Heart right ventricle (tissue), 16 donors: ENCODE measurements at regions not wholly inside any gene's neighbourhood (a gene's known extent, or its start where the extent isn't known, plus 50 kb on each side); places are given as distances from the start of the nearest gene placed in this dataset.

Experiments used
- ATAC-seq, 8 donors: fragments of 200-7000 bp; cut with Tn5 transposase; one replicate each; pipeline ENCODE4 v1.9.1; 2020; ENCODE audit warnings: mild to moderate bottlenecking in 8 of 8, moderate library complexity in 8 of 8, moderate number of reproducible peaks in 1 of 8
- DNase-seq, 2 donors: peaks; one replicate each; pipeline ENCODE4 v3.0.0-alpha.2; 2020
- H3K27ac ChIP-seq, 10 donors: fragments of 200-600 bp; sonication (generic) in 2 of 10; one replicate each; pipeline versions ENCODE4 v1.5.0 to v1.8.0; 2020 to 2022; ENCODE audit warnings: mild to moderate bottlenecking in 3 of 10
- H3K27me3 ChIP-seq, 7 donors: fragments of 200-600 bp; one replicate each; pipeline ENCODE4 v1.8.0; 2021 to 2022; ENCODE audit warnings: mild to moderate bottlenecking in 2 of 7
- H3K36me3 ChIP-seq, 9 donors: fragments of 200-600 bp; sonication (generic) in 1 of 9; one replicate each; pipeline versions ENCODE4 v1.5.0 to v1.8.0; 2020 to 2022; ENCODE audit warnings: mild to moderate bottlenecking in 2 of 9
- H3K4me1 ChIP-seq, 9 donors: fragments of 200-600 bp; sonication (generic) in 1 of 9; one replicate each; pipeline versions ENCODE4 v1.5.0 to v1.8.0; 2020 to 2022; ENCODE audit warnings: mild to moderate bottlenecking in 4 of 9
- H3K4me3 ChIP-seq, 10 donors: fragments of 200-600 bp; sonication (generic) in 2 of 10; one replicate each; pipeline versions ENCODE4 v1.5.0 to v1.8.0; 2020 to 2022; ENCODE audit warnings: mild to moderate bottlenecking in 7 of 10, moderate library complexity in 2 of 10
- H3K9me3 ChIP-seq, 11 donors: fragments of 200-600 bp in 10 of 11; sonication (generic) in 2 of 11; one replicate each; pipeline versions ENCODE4 v1.5.0 to v1.8.0; 2013 to 2022; ENCODE audit warnings: mild to moderate bottlenecking in 2 of 11, control low read depth in 1 of 11, moderate library complexity in 1 of 11
- CTCF ChIP-seq, 9 donors: fragments of 200-600 bp; sonication (generic) in 2 of 9; IDR thresholded peaks; one replicate each; pipeline versions ENCODE4 v1.5.0 to v1.8.0; 2021 to 2022; ENCODE audit warnings: antibody characterized with exemption in 9 of 9, mild to moderate bottlenecking in 5 of 9, moderate library complexity in 1 of 9
- WGBS, 2 donors: extraction: QIAGEN DNeasy Blood & Tissue Kit; methylation state at CpG; one replicate each; pipeline ENCODE4 v1.1.7; 2013; ENCODE audit warnings: inconsistent platforms in 1 of 2; 5-methylcytosine and 5-hydroxymethylcytosine counted together
- intact Hi-C, 10 donors: fragments of 100-400 bp; cut with DNase I; formaldehyde crosslinking; loops; one replicate each; pipeline versions ENCODE4 v1.11.1 to v1.14.2; 2022
- donor health status: Arrhythmogenic right ventricular cardiomyopathy.
- donor health status: ischemic (EF 13 %, LVEDD 7.1; RV severe dilation, severe dysfunction).
- donor health status: healthy with polysubstance abuse.
- donor health status: DM: no; HTN: yes; CAD: no.
- donor health status: DM: no; HTN: no; CAD: no.
- donor health status: ischemic (EF 25% LVEDD 6.9; RV normal size, moderate dysfunction).
- donor health status: ischemic (EF 25% LVEDD 5.7; RV mildly dilated, moderate dysfunction).
- donor health status: healthy.
- donor health status: DM: yes; HTN: yes; CAD: no.
- donor health status: Ischemic cardiomyopathy.
- donor health status: ischemic (EF 35%, LVEDD 5.7; RV mildly dilated, moderate dysfunction).
- donor health status: nonischemic (EF 11% LVEDD 7.7; RV severe dilation, severe dysfunction).
- donor health status: DM: yes; HTN: yes; CAD: no.
- donor health status: PGD.
- donor health status: ischemic (EF 29% LVEDD 5.4; RV normal size, mild dysfunction).
- donor health status: nonischemic (EF 23%, LVEDD 6.1; RV moderate dilation, normal function).

- Histone ChIP-seq H3K4me3 (no peak overlapping the region), H3K27ac (peak overlapping the region in 1 of 10 donors; percentile 6), H3K36me3 (no peaks in the 10 kb centered on the region), H3K9me3 (no peaks in the 10 kb centered on the region), H3K27me3 (no peaks in the 10 kb centered on the region), H3K4me1 (peaks cover 0 to 23% (median 0%) of the 10 kb centered on the region in 9 donors)
- intact Hi-C loops, result loop anchor here in 1 of 10 donors (5.0 kb wide), 1 partner anchor 66 kb away; the partner anchor contains the start of gene SELENOP
- no peak for TF ChIP-seq CTCF (IDR thresholded peaks at IDR 0.05)
- no peak for ATAC-seq
- no peak for DNase-seq
Measured at GRCh38 chr5:42878041-42878440, 66.3 kb upstream of the SELENOP start.

GRCh38 chr5:42877431-42877830 lies 65.7 kb upstream of the SELENOP start:
- intact Hi-C loops, result loop anchor here in 1 of 10 donors (5.0 kb wide), 1 partner anchor 65 kb away; the partner anchor contains the start of gene SELENOP
- no peak for TF ChIP-seq CTCF (IDR thresholded peaks at IDR 0.05)
- Histone ChIP-seq H3K9me3 (no peaks in the 10 kb centered on the region), H3K27ac (no peak overlapping the region), H3K27me3 (no peaks in the 10 kb centered on the region), H3K36me3 (no peaks in the 10 kb centered on the region), H3K4me1 (peaks cover 0 to 23% (median 0%) of the 10 kb centered on the region in 9 donors), H3K4me3 (no peak overlapping the region)
- 75 to 86% methylated on average over 2 of the region's 2 CpGs for WGBS, 2 donors
- no peak for DNase-seq
- ATAC-seq, result no peak

- Histone ChIP-seq H3K27me3 (no peaks in the 10 kb centered on the region), H3K9me3 (no peaks in the 10 kb centered on the region), H3K36me3 (no peaks in the 10 kb centered on the region), H3K4me1 (peaks cover 0 to 22% (median 0%) of the 10 kb centered on the region in 9 donors), H3K4me3 (peak overlapping the region in 4 of 10 donors; percentile 4 to 42 (median 25)), H3K27ac (peak overlapping the region in 3 of 10 donors; percentile 32 to 45 (median 38))
- no peak for DNase-seq
- intact Hi-C loops, result loop anchor here in 1 of 10 donors (5.0 kb wide), 1 partner anchor 64 kb away; the partner anchor contains the start of gene SELENOP
- WGBS, 2 donors, result 40 to 53% methylated on average over 4 of the region's 4 CpGs
- no peak for ATAC-seq
- TF ChIP-seq CTCF (IDR thresholded peaks at IDR 0.05), result no peak
Measured at GRCh38 chr5:42876375-42876844, 64.7 kb upstream of the SELENOP start.

GRCh38 chr5:42875785-42876374 lies 64.2 kb upstream of the SELENOP start:
- H3K4me1 ChIP-seq, result peaks cover 0 to 17% (median 0%) of the 10 kb centered on the region in 9 donors
- TF ChIP-seq CTCF (IDR thresholded peaks at IDR 0.05), result no peak
- WGBS, 2 donors, result 53 to 71% methylated on average over 1 of the region's 1 CpG
- H3K36me3 ChIP-seq, result no peaks in the 10 kb centered on the region
- peak overlapping the region in 2 of 10 donors; percentile 19 to 31 for H3K4me3 ChIP-seq
- peak in 2 of 8 donors; percentile 16 to 22 for ATAC-seq
- intact Hi-C loops, result loop anchor here in 1 of 10 donors (5.0 kb wide), 1 partner anchor 64 kb away; the partner anchor contains the start of gene SELENOP
- peak overlapping the region in 2 of 10 donors; percentile 38 to 45 for H3K27ac ChIP-seq
- no peak for DNase-seq
- H3K9me3 ChIP-seq, result no peaks in the 10 kb centered on the region
- no peaks in the 10 kb centered on the region for H3K27me3 ChIP-seq
